ENCODE measurements at regions not wholly inside any gene's neighbourhood (a gene's known extent, or its start where the extent isn't known, plus 50 kb on each side); places are given as distances from the start of the nearest gene placed in this dataset.

- Histone ChIP-seq H3K9me3 (ENCODE audit: control insufficient read depth, insufficient read depth, low read depth, low read length) (no peaks in the 10 kb centered on the region), H3K36me3 (ENCODE audit: control insufficient read depth, insufficient read depth, low read length) (no peaks in the 10 kb centered on the region), H3K4me1 (ENCODE audit: control insufficient read depth, insufficient read depth, low read length) (no peaks in the 10 kb centered on the region), H3K4me3 (ENCODE audit: low read depth in 2 of 2, low read length in 2 of 2) (no peak overlapping the region), H3K27ac (ENCODE audit: low read length) (no peak overlapping the region), H3K27me3 (ENCODE audit: control insufficient read depth, insufficient read depth, low read length) (no peaks in the 10 kb centered on the region)
- intact Hi-C loops (cut with micrococcal nuclease; ENCODE audit: unreplicated experiment), result no loop called here
- CTCF ChIA-PET, result no interaction called here
- in situ Hi-C loops (cut with HindIII; ENCODE audit: low pct_unique_long_range_greater_than_20kb, low sequenced_read_pairs), result no loop called here
- TF ChIP-seq TCF7L2 (IDR thresholded peaks at IDR 0.05; ENCODE audit: low read depth, low read length) (no peak), CTCF (IDR thresholded peaks at IDR 0.05) (no peak), REST (IDR thresholded peaks at IDR 0.05; ENCODE audit: insufficient read depth in 1 of 2, low read depth in 2 of 2, low read length in 1 of 2) (no peak), SIN3A (IDR thresholded peaks at IDR 0.05; ENCODE audit: borderline replicate concordance, insufficient read depth, low read depth, low read length) (no peak), POLR2AphosphoS5 (IDR thresholded peaks at IDR 0.05; ENCODE audit: low read depth, low read length) (no peak)
- POLR2A ChIA-PET, result no interaction called here
- BruUV-seq (replicated peaks), result no TSS peak
- ATAC-seq, result no peak
- no peak for DNase-seq (ENCODE audit: low read depth, low spot score)
These were observed 307.8 kb downstream of the C11orf87 start for GRCh38 chr11:109729761-109730160.

GRCh38 chr11:109730669-109731068 is 308.7 kb downstream of the C11orf87 start:
- Histone ChIP-seq H3K27ac (ENCODE audit: low read length) (no peak overlapping the region), H3K36me3 (ENCODE audit: control insufficient read depth, insufficient read depth, low read length) (no peaks in the 10 kb centered on the region), H3K27me3 (ENCODE audit: control insufficient read depth, insufficient read depth, low read length) (no peaks in the 10 kb centered on the region), H3K9me3 (ENCODE audit: control insufficient read depth, insufficient read depth, low read depth, low read length) (no peaks in the 10 kb centered on the region), H3K4me3 (ENCODE audit: low read depth in 2 of 2, low read length in 2 of 2) (no peak overlapping the region), H3K4me1 (ENCODE audit: control insufficient read depth, insufficient read depth, low read length) (no peaks in the 10 kb centered on the region)
- in situ Hi-C loops (cut with HindIII; ENCODE audit: low pct_unique_long_range_greater_than_20kb, low sequenced_read_pairs), result no loop called here
- intact Hi-C loops (cut with micrococcal nuclease; ENCODE audit: unreplicated experiment), result no loop called here
- CTCF ChIA-PET, result no interaction called here
- ATAC-seq, result no peak
- BruUV-seq (replicated peaks), result no TSS peak
- TF ChIP-seq SIN3A (IDR thresholded peaks at IDR 0.05; ENCODE audit: borderline replicate concordance, insufficient read depth, low read depth, low read length), result no peak
- no peak for DNase-seq (ENCODE audit: low read depth, low spot score)
- POLR2A ChIA-PET, result no interaction called here

- DNase-seq (ENCODE audit: low read depth, low spot score), result no peak
- no peak for ATAC-seq
- intact Hi-C loops (cut with micrococcal nuclease; ENCODE audit: unreplicated experiment) (no loop called here), in situ Hi-C loops (cut with HindIII; ENCODE audit: low pct_unique_long_range_greater_than_20kb, low sequenced_read_pairs) (no loop called here)
- no TSS peak for BruUV-seq (replicated peaks)
- Histone ChIP-seq H3K4me3 (ENCODE audit: low read depth in 2 of 2, low read length in 2 of 2) (no peak overlapping the region), H3K36me3 (ENCODE audit: control insufficient read depth, insufficient read depth, low read length) (no peaks in the 10 kb centered on the region), H3K9me3 (ENCODE audit: control insufficient read depth, insufficient read depth, low read depth, low read length) (no peaks in the 10 kb centered on the region), H3K27ac (ENCODE audit: low read length) (no peak overlapping the region), H3K27me3 (ENCODE audit: control insufficient read depth, insufficient read depth, low read length) (no peaks in the 10 kb centered on the region), H3K4me1 (ENCODE audit: control insufficient read depth, insufficient read depth, low read length) (no peaks in the 10 kb centered on the region)
- CTCF ChIA-PET, result no interaction called here
- TF ChIP-seq SIN3A (IDR thresholded peaks at IDR 0.05; ENCODE audit: borderline replicate concordance, insufficient read depth, low read depth, low read length), result no peak
- no peak for TF ChIP-seq TCF7L2 (IDR thresholded peaks at IDR 0.05; ENCODE audit: low read depth, low read length)
- TF ChIP-seq CTCF (IDR thresholded peaks at IDR 0.05), result no peak
- no peak for TF ChIP-seq REST (IDR thresholded peaks at IDR 0.05; ENCODE audit: insufficient read depth in 1 of 2, low read depth in 2 of 2, low read length in 1 of 2)
- no peak for TF ChIP-seq POLR2AphosphoS5 (IDR thresholded peaks at IDR 0.05; ENCODE audit: low read depth, low read length)
- POLR2A ChIA-PET, result no interaction called here
These were observed 309.5 kb downstream of the C11orf87 start for GRCh38 chr11:109731451-109731850.

Measured in Panc1 (cell line).